ENCODE measurements at regions not wholly inside any gene's neighbourhood (a gene's known extent, or its start where the extent isn't known, plus 50 kb on each side); places are given as distances from the start of the nearest gene placed in this dataset.
"Not testable (repeated sequence)": the region's sequence is repeated elsewhere in the genome, so short reads cannot be mapped to it uniquely, and the experiment has no call there.

DNA sequence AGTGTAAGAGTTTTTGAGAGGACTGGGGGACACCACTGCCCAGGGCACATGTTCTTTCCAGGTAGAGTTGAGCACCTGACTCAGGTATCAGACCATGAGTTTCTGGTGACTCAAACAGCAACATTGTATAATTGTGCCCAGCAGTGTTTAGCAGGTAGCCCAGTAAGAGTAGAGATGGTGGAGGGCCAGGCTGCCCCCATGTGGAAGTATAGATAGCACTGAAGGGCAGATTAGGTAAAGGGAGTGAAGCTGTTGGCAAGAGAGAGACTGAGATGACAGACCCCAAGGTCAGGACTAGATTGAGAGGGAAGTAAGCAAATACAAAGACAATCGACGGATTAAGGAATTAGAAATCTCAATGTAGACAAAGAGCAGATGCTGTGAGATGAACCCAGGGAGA is 74.6 kb downstream of the TRIM42 start:
- DNase-seq = no peak

DNA sequence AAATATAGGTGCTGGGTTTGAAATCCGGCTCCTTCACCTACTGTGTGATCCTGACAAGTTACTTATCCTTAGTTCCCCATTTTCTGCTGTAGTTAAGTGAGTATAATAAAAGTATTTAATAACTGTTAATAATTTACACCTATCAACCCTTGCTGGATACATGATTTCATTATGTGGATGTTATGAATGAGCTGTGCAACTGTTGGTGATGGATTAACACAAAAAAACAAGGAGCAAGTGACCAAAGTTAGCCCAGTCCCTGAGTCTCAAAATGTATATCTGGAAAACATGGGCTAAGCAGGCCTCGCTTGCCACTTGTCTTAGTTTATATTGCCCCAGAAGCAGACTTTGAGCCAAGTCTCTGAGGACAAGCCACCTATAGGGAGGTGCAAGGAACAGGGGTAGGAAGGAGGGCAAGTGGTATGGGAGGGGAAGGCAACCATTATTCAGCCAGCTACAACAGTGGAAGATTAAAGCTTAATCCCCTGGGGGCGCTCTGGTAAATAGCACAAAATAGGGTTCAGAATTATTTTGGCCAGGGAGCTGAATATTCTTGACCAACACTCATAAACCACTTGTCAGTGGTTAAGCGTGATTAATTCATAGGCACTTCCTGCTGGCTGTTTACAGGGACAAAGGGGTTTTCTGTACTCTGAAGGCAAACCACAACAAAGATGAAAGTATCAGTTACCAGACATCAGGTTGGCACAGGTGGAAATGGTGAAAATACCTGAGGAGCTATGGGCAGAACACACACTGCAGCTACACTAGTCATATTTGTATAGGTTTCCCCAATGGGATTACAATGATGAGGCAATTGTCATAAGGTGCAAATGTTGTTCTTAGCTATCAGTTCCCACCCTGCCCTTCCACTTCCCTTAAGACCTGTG is 76.2 kb downstream of the TRIM42 start:
- DNase-seq = no peak

DNA sequence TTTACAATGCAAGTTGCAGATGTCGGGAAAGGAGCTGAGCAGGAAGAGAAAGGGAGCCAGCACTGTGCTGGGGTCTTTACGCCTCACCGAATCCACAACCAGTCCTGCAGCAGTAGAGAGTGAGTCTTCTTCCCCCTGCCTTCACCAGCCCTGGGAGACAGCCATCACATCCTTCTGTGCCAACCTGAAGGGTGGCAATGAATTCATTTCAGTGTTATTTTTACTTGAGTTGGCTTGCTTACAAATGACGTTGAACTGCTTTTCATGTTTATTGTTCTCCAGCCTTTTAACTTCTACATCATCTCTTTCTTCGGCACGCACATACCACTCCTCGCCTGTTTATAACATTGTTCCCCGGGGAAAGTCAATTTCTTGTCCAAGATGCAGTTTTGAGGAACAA is 77.1 kb downstream of the TRIM42 start:
- DNase-seq = no peak

DNA sequence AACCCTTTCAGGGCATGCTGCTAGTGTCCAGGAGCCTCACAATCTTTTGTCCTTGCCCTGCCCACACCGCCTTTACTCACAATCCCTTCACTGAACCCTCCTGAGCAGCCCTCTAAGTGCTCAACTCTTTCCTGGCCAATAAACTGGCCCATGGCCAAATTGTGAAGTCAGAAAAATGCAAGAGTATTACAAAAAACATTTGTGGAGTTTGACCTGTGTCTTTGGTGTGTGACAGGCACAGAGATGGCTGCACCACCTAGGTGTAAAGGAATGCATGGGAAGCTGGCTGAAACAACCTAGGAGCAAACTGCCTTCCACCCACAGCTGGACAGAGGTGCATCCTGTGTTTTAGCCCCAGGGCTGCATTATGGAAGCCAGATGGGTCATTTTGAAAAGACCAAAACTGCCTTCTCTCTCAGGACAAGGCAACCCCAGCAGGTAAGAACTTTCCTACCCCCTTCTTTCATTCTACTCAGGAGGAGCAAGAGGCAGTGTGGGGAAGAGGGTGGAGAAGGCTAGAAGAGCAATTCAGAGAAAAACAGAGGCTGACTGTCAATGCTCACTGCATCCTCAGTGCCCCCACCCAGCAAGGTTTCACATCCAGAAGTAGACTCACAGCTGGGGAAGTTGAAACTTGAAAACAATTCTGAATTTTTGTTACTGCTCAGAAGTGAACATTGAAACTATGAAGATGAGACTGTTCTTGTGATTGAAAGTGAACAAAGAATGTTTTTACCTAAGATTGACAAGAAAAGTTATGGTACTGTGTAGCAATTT is 78.6 kb downstream of the TRIM42 start:
- DNase-seq = no peak

DNA sequence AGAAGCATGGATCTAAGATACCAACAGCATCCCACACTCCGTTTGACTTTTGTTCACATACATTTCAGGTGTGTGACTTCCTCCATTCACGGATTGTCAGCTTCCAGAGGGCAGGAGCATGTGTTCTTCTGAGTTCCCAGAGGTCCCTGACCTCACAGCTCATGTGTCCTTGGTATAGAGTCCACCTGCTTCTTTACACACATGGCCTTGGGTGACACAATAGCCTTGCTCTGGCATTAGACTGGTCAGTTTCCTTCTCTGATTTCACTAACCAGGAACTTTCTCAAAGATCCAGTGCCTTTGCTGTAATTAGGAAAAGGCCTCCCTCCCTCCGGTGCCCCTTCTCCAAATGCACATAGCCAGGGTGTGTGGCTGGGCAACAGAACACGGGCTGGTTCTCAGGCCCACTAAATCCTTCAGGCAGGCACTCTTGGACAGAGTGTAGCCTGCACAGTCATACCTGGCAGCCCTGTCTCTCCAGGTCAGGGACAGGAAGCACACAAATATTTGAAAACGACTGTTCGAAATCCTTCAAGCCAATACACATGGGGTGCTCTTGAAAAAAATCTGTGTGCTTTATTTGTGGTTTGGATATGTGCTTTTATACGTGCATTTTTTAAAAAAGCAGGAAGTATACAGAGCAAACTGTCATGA is 81.1 kb downstream of the TRIM42 start:
- DNase-seq = no peak

- DNase-seq = no peak
Measured at GRCh38 chr3:140760324-140761075, 82.6 kb downstream of the TRIM42 start.

- no peak for DNase-seq
Measured at GRCh38 chr3:140761076-140761639, 83.3 kb downstream of the TRIM42 start.

DNA sequence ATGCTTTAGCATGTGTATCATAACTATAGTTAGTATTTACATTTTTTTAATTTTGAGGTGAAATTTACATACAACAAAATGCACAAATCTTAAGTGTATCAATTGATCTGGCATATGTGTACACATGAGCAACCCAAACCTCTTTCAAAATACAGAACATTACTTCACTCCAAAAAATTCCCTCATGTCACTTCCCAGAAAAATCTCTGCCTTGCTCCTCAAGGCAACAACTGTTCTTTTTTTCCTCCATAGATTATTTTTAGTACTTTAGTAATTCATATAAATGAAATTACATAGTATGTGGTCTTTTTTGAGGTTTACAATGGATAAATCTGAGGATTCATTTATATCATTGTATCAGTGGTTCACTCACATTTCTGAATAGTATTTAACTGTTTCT is 84.9 kb downstream of the TRIM42 start:
- no peak for DNase-seq

- DNase-seq = no peak
Measured at GRCh38 chr3:140763532-140763931, 85.7 kb downstream of the TRIM42 start.

DNA sequence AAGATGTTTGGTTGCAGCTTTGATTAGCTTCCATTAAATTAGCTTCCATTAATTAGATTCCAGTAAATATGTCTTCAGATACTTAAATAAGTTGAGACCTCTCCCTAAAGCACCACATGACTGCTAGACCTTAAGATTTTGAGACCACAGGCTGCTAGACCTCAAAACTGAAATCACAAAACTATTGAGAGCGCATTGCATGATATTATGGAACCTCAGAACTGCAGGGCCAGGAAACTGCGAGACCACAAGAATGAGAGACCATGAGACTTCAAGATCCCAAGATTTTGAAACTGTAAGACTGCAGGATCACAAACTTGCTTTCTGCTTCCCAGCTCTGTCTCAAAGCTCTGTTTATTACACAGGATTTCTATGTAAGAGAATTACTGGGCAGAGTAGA is 87.4 kb downstream of the TRIM42 start:
- no peak for DNase-seq

DNA sequence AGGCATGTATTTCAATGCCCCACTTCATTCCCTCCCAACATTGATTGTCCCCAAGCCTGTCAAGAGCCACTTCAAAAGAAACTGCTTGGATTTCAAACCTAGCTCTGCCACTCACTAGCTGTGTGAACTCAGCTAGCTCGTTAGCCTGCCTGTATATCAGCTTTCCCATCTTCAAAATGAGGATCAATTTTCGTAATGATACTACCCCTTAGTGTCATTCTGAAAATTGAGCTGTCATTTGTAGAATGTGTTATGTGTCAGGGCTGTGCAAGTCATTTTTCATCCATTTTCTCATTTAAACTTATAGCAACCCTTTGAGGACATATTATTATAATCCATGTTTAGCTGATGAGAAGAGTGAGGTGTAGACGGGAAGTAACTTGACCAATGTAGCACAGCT is 88.6 kb downstream of the TRIM42 start:
- DNase-seq = no peak

DNA sequence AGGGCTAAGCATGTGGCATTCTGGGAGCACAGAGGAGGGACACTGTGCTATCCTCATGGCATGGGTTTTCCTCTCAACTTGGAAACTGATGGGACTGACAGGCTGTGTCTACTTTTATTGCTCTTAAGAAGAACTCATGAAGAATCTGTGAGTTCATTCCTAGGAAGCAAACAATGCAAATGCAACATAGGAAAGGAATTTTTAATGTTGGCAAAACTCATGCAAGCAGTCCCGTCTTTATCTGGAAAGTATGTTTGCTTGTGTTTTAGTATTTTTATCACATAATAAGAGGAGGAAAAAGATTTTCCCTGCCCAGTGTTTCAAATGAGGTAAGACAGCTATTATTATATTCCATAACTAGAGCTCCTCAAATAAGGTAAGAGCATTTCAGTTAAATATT is 89.7 kb downstream of the TRIM42 start:
- no peak for DNase-seq

DNA sequence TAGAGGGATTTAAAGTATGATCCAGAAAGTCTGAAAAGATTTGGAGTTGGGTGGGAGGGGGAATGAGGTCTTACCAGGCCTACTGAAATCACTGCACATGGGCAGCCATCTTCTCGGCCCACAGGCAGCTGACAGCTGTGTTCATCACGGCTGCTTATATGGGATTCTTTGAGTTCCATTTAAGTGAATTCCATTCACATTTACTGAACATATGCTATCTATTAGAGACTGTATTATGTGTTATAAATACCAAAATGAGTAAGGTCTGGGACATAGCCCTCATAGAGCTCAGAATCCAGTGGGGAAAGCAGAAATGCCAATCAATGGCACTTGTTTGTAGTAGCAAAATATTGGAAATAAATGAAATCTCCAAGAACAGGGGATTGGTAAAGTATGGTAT is 91.1 kb downstream of the TRIM42 start:
- no peak for DNase-seq

DNA sequence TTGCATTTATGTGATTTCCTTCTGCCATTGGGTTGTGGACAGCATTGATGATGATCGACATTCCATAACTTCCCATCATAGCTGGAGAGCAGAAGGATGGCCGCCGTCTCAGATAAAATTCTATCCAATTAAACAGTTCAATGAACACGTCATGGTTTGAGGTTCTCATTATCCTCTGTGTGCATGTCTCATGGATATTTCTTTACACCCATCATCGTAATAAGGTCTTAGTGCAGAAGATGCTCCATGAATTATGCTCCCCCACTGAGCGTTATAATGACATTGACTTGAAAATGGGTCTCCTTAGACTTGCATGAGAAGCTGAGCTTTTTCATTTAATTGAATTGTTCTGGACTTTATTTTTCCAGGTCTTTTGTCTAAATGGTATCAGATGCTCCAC is 92.1 kb downstream of the TRIM42 start:
- DNase-seq = no peak

GRCh38 chr3:140770977-140771667 is 93.3 kb downstream of the TRIM42 start:
- DNase-seq = no peak

- DNase-seq = no peak
Measured at GRCh38 chr3:140777631-140778233, 99.9 kb downstream of the TRIM42 start.

DNA sequence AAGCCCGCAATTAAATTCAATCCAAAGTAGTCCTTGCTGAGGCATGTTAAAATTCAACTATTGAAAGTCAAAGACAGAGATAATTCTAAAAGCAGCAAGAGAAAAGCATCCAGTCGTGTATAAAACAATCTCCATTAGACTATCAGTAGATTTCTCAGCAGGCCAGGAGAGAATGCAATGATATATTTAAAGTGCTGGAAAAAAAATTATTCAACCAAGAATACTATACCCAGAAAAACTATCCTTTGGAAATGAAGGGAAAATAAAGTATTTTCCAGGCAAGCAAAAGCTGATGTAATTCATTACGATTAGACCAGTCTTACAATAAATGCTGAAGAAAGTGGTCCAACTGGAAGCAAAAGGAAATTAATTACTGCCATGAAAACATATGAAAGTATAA is 113.5 kb downstream of the TRIM42 start:
- DNase-seq = no peak

- no peak for DNase-seq
Measured at GRCh38 chr3:140794507-140794906, 116.6 kb downstream of the TRIM42 start.

DNA sequence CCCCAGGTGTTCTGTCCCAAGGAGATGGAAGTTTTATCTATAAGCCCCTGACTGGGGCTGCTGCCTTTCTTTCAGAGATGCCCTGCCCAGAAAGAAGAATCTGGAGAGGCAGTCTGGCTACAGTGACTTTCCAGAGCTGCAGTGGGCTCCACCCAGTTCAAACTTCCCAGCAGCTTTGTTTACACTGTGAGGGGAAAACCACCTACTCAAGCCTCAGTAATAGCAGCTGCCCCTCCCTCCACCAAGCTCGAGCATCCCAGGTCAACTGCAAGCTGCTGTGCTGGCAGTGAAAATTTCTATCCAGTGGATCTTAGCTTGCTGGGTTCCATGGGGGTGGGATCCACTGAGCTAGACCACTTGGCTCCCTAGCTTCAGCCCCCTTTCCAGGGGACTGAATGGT is 125.0 kb downstream of the TRIM42 start:
- DNase-seq = not testable (repeated sequence)

GRCh38 chr3:140809316-140809715 is 131.5 kb downstream of the TRIM42 start:
- no peak for DNase-seq

- DNase-seq = no peak
Measured at GRCh38 chr3:140816372-140817195, 125.1 kb upstream of the SLC25A36 start.
